ENCODE measurements at regions not wholly inside any gene's neighbourhood (a gene's known extent, or its start where the extent isn't known, plus 50 kb on each side); places are given as distances from the start of the nearest gene placed in this dataset.

GRCh38 chr16:65406116-65406515 lies 284.3 kb upstream of the CDH11 start:
- H3K4me3 ChIP-seq (ENCODE audit: low read depth, low read length) = no peak overlapping the region
- no peak for TF ChIP-seq CTCF (IDR thresholded peaks at IDR 0.05; ENCODE audit: insufficient read depth, low read depth, low read length, missing control alignments)
- no peak for DNase-seq (ENCODE audit: low read depth)

- TF ChIP-seq CTCF (IDR thresholded peaks at IDR 0.05; ENCODE audit: insufficient read depth, low read depth, low read length, missing control alignments) = no peak
- no peak overlapping the region for H3K4me3 ChIP-seq (ENCODE audit: low read depth, low read length)
- no peak for DNase-seq (ENCODE audit: low read depth)
Measured at GRCh38 chr16:65394281-65394680, 272.4 kb upstream of the CDH11 start.

GRCh38 chr16:65392806-65393565 lies 271.1 kb upstream of the CDH11 start:
- DNase-seq (ENCODE audit: low read depth) = no peak
- no peak for TF ChIP-seq CTCF (IDR thresholded peaks at IDR 0.05; ENCODE audit: insufficient read depth, low read depth, low read length, missing control alignments)
- H3K4me3 ChIP-seq (ENCODE audit: low read depth, low read length) = no peak overlapping the region

GRCh38 chr16:65388592-65388991 lies 266.7 kb upstream of the CDH11 start:
- DNase-seq (ENCODE audit: low read depth) = no peak
- TF ChIP-seq CTCF (IDR thresholded peaks at IDR 0.05; ENCODE audit: insufficient read depth, low read depth, low read length, missing control alignments) = no peak
- no peak overlapping the region for H3K4me3 ChIP-seq (ENCODE audit: low read depth, low read length)

- DNase-seq (ENCODE audit: low read depth) = no peak
- no peak for TF ChIP-seq CTCF (IDR thresholded peaks at IDR 0.05; ENCODE audit: insufficient read depth, low read depth, low read length, missing control alignments)
- H3K4me3 ChIP-seq (ENCODE audit: low read depth, low read length) = no peak overlapping the region
Measured at GRCh38 chr16:65386672-65387071, 264.8 kb upstream of the CDH11 start.

GRCh38 chr16:65384441-65384840 lies 262.6 kb upstream of the CDH11 start:
- no peak for TF ChIP-seq CTCF (IDR thresholded peaks at IDR 0.05; ENCODE audit: insufficient read depth, low read depth, low read length, missing control alignments)
- no peak overlapping the region for H3K4me3 ChIP-seq (ENCODE audit: low read depth, low read length)
- no peak for DNase-seq (ENCODE audit: low read depth)

GRCh38 chr16:65377195-65377594 lies 255.3 kb upstream of the CDH11 start:
- TF ChIP-seq CTCF (IDR thresholded peaks at IDR 0.05; ENCODE audit: insufficient read depth, low read depth, low read length, missing control alignments) = no peak
- no peak for DNase-seq (ENCODE audit: low read depth)
- no peak overlapping the region for H3K4me3 ChIP-seq (ENCODE audit: low read depth, low read length)
